ENCODE measurements at regions not wholly inside any gene's neighbourhood (a gene's known extent, or its start where the extent isn't known, plus 50 kb on each side); places are given as distances from the start of the nearest gene placed in this dataset.

GRCh38 chr9:89712283-89712682 lies 107.5 kb downstream of the GADD45G start:
- no peak overlapping the region for H3K4me3 ChIP-seq (ENCODE audit: low read depth, low read length)
- no peaks in the 10 kb centered on the region for H3K9me3 ChIP-seq (ENCODE audit: control insufficient read depth, insufficient read depth, low read depth, low read length)
- no peaks in the 10 kb centered on the region for H3K4me1 ChIP-seq (ENCODE audit: control insufficient read depth, insufficient read depth, low read length)
- ChIA-PET POLR2A (no interaction called here), CTCF (interaction anchor here (0.8 kb wide), 1 partner anchor 119 kb away, joined by 3 read pairs; no protein-coding TSS in a partner anchor)
- TF ChIP-seq BCL11A (tag by site-specific recombination; IDR thresholded peaks at IDR 0.05; ENCODE audit: low read depth) = no peak
- TF ChIP-seq ZNF214 (tag by site-specific recombination; IDR thresholded peaks at IDR 0.05; ENCODE audit: borderline replicate concordance) = no peak
- TF ChIP-seq ZNF148 (tag by site-specific recombination; IDR thresholded peaks at IDR 0.05; ENCODE audit: borderline replicate concordance) = no peak
- no peak for TF ChIP-seq ZNF292 (tag by site-specific recombination; IDR thresholded peaks at IDR 0.05; ENCODE audit: borderline replicate concordance, low read depth)
- no peak for TF ChIP-seq ZNF449 (tag by site-specific recombination; IDR thresholded peaks at IDR 0.05)
- no peak for TF ChIP-seq ZNF114 (tag by site-specific recombination; IDR thresholded peaks at IDR 0.05)
- no peak for TF ChIP-seq ZNF555 (tag by site-specific recombination; conservative IDR thresholded peaks at IDR 0.05)
- no peak for TF ChIP-seq ZNF707 (tag by site-specific recombination; IDR thresholded peaks at IDR 0.05)
- TF ChIP-seq ZBTB48 (tag by site-specific recombination; IDR thresholded peaks at IDR 0.05) = no peak
- no peak for TF ChIP-seq ZBTB20 (tag by site-specific recombination; IDR thresholded peaks at IDR 0.05)
- TF ChIP-seq ZSCAN5A (tag by site-specific recombination; IDR thresholded peaks at IDR 0.05) = no peak
- no peak for TF ChIP-seq ZNF660 (tag by site-specific recombination; IDR thresholded peaks at IDR 0.05)
- no peak for TF ChIP-seq ZNF549 (tag by site-specific recombination; IDR thresholded peaks at IDR 0.05)
- no peak for TF ChIP-seq KLF10 (tag by site-specific recombination; IDR thresholded peaks at IDR 0.05)
- TF ChIP-seq ZNF221 (tag by site-specific recombination; IDR thresholded peaks at IDR 0.05; ENCODE audit: borderline replicate concordance) = no peak
- TF ChIP-seq KLF1 (tag by site-specific recombination; IDR thresholded peaks at IDR 0.05) = no peak
- no peak for TF ChIP-seq GFI1B (tag by site-specific recombination; IDR thresholded peaks at IDR 0.05)
- TF ChIP-seq SALL2 (tag by site-specific recombination; IDR thresholded peaks at IDR 0.05; ENCODE audit: borderline replicate concordance) = no peak
- H3K36me3 ChIP-seq (ENCODE audit: control insufficient read depth in 2 of 2, insufficient read depth in 1 of 2, low read length in 2 of 2) = no peaks in the 10 kb centered on the region
- no peak overlapping the region for H3K27ac ChIP-seq (ENCODE audit: extremely low read depth, low read depth, low read length)

GRCh38 chr9:89714321-89714720 lies 109.5 kb downstream of the GADD45G start:
- Histone ChIP-seq H3K36me3 (ENCODE audit: control insufficient read depth in 2 of 2, insufficient read depth in 1 of 2, low read length in 2 of 2) (no peaks in the 10 kb centered on the region), H3K4me1 (ENCODE audit: control insufficient read depth, insufficient read depth, low read length) (no peaks in the 10 kb centered on the region), H3K4me3 (ENCODE audit: low read depth, low read length) (no peak overlapping the region), H3K27ac (ENCODE audit: extremely low read depth, low read depth, low read length) (no peak overlapping the region), H3K9me3 (ENCODE audit: control insufficient read depth, insufficient read depth, low read depth, low read length) (no peaks in the 10 kb centered on the region)
- POLR2A ChIA-PET = no interaction called here
- CTCF ChIA-PET = interaction anchor here (0.5 kb wide), 1 partner anchor 1758 kb away, joined by 3 read pairs; no protein-coding TSS in a partner anchor
- TF ChIP-seq ZNF132 (tag by site-specific recombination; IDR thresholded peaks at IDR 0.05; ENCODE audit: borderline replicate concordance) (no peak), ZNF335 (tag by site-specific recombination; conservative IDR thresholded peaks at IDR 0.05) (no peak), ZNF23 (tag by site-specific recombination; IDR thresholded peaks at IDR 0.05; ENCODE audit: borderline replicate concordance) (no peak), ZNF449 (tag by site-specific recombination; IDR thresholded peaks at IDR 0.05) (no peak)
